ENCODE measurements at regions not wholly inside any gene's neighbourhood (a gene's known extent, or its start where the extent isn't known, plus 50 kb on each side); places are given as distances from the start of the nearest gene placed in this dataset.

- Mint-ChIP-seq H3K9me3 (ENCODE audit: unreplicated experiment) (peaks cover 1% of the 10 kb centered on the region), H3K27me3 (ENCODE audit: unreplicated experiment) (no peaks in the 10 kb centered on the region), H3K36me3 (ENCODE audit: unreplicated experiment) (no peaks in the 10 kb centered on the region), H3K27ac (ENCODE audit: unreplicated experiment) (no peak overlapping the region), H3K4me1 (ENCODE audit: low read depth, unreplicated experiment) (no peaks in the 10 kb centered on the region), H3K4me3 (ENCODE audit: unreplicated experiment) (no peak overlapping the region)
- TF ChIP-seq CTCF (IDR thresholded peaks at IDR 0.05; ENCODE audit: partially characterized antibody, unreplicated experiment) = no peak
- DNase-seq = no peak
These were observed 50.9 kb upstream of the ZNF354B start for GRCh38 chr5:178808886-178809285.

GRCh38 chr5:178801021-178801420, 58.7 kb upstream of the ZNF354B start:
- Mint-ChIP-seq H3K4me3 (ENCODE audit: unreplicated experiment) (no peak overlapping the region), H3K27me3 (ENCODE audit: unreplicated experiment) (peaks cover 2% of the 10 kb centered on the region), H3K27ac (ENCODE audit: unreplicated experiment) (no peak overlapping the region), H3K9me3 (ENCODE audit: unreplicated experiment) (peaks cover 10% of the 10 kb centered on the region), H3K36me3 (ENCODE audit: unreplicated experiment) (peaks cover 5% of the 10 kb centered on the region), H3K4me1 (ENCODE audit: low read depth, unreplicated experiment) (no peaks in the 10 kb centered on the region)
- DNase-seq = no peak
- TF ChIP-seq CTCF (IDR thresholded peaks at IDR 0.05; ENCODE audit: partially characterized antibody, unreplicated experiment) = no peak

- Mint-ChIP-seq H3K36me3 (ENCODE audit: unreplicated experiment) (peaks cover 5% of the 10 kb centered on the region), H3K27ac (ENCODE audit: unreplicated experiment) (no peak overlapping the region), H3K4me3 (ENCODE audit: unreplicated experiment) (no peak overlapping the region), H3K4me1 (ENCODE audit: low read depth, unreplicated experiment) (no peaks in the 10 kb centered on the region), H3K9me3 (ENCODE audit: unreplicated experiment) (peaks cover 10% of the 10 kb centered on the region), H3K27me3 (ENCODE audit: unreplicated experiment) (peaks cover 2% of the 10 kb centered on the region)
- no peak for DNase-seq
- no peak for TF ChIP-seq CTCF (IDR thresholded peaks at IDR 0.05; ENCODE audit: partially characterized antibody, unreplicated experiment)
These were observed 62.0 kb upstream of the ZNF354B start for GRCh38 chr5:178797546-178798440.

GRCh38 chr5:178797101-178797521, 62.6 kb upstream of the ZNF354B start:
- Mint-ChIP-seq H3K4me1 (ENCODE audit: low read depth, unreplicated experiment) (no peaks in the 10 kb centered on the region), H3K27me3 (ENCODE audit: unreplicated experiment) (peaks cover 2% of the 10 kb centered on the region), H3K27ac (ENCODE audit: unreplicated experiment) (no peak overlapping the region), H3K9me3 (ENCODE audit: unreplicated experiment) (peaks cover 10% of the 10 kb centered on the region), H3K4me3 (ENCODE audit: unreplicated experiment) (no peak overlapping the region), H3K36me3 (ENCODE audit: unreplicated experiment) (peaks cover 5% of the 10 kb centered on the region)
- no peak for DNase-seq
- TF ChIP-seq CTCF (IDR thresholded peaks at IDR 0.05; ENCODE audit: partially characterized antibody, unreplicated experiment) = no peak
